ENCODE measurements at regions not wholly inside any gene's neighbourhood (a gene's known extent, or its start where the extent isn't known, plus 50 kb on each side); places are given as distances from the start of the nearest gene placed in this dataset.

GRCh38 chr11:19327280-19327679 is 86.5 kb upstream of the E2F8 start:
- Mint-ChIP-seq H3K4me1 (ENCODE audit: low read depth) (no peaks in the 10 kb centered on the region), H3K4me3 (no peak overlapping the region), H3K27me3 (peaks cover 12% of the 10 kb centered on the region), H3K27ac (no peak overlapping the region), H3K9me3 (no peaks in the 10 kb centered on the region), H3K36me3 (ENCODE audit: low read depth) (no peaks in the 10 kb centered on the region)
- intact Hi-C loops (cut with micrococcal nuclease): no loop called here

DNA sequence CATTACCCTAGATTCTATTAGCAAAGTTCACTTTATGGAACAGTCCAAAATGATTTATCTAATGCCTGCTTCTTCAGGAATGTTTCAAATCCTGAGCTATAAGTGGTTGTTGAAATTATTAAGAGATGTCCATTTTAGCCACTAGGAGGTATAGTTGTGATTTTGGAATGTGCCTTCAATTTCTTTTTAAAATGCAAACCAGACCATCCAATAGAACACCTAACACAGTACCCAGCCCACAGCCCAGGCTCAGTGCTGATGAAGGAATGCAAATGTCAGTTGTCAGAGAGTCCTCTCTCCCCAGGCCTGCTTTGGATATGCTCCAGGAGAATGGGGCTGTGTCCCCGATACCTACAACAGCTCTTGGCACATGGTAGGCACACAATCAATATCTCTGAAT is 85.8 kb upstream of the E2F8 start:
- Mint-ChIP-seq H3K36me3 (ENCODE audit: low read depth) (no peaks in the 10 kb centered on the region), H3K27ac (no peak overlapping the region), H3K4me1 (ENCODE audit: low read depth) (no peaks in the 10 kb centered on the region), H3K27me3 (peaks cover 12% of the 10 kb centered on the region), H3K9me3 (no peaks in the 10 kb centered on the region), H3K4me3 (no peak overlapping the region)
- intact Hi-C loops (cut with micrococcal nuclease): no loop called here

DNA sequence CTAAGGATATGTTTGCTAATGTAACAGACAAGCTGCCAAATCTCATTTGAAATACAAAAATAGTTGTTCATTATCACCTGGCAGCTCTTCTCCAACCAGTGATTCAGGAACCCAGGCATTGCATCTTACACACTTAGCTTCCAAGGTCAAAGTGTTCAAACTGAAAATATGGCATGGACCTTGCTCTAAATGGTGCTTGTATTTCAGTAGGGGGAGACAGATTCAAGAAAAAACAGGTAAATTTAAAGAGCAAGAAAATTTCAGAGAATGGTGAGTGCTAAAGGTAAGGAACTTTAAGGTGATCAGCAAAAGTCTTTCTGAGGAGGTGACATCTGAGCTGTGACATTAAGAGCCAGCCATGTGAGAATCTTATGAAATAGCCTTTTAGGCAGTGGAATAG is 82.8 kb upstream of the E2F8 start:
- Mint-ChIP-seq H3K4me1 (ENCODE audit: low read depth) (no peaks in the 10 kb centered on the region), H3K9me3 (no peaks in the 10 kb centered on the region), H3K4me3 (no peak overlapping the region), H3K36me3 (ENCODE audit: low read depth) (no peaks in the 10 kb centered on the region), H3K27ac (no peak overlapping the region), H3K27me3 (peaks cover 7% of the 10 kb centered on the region)
- intact Hi-C loops (cut with micrococcal nuclease): no loop called here

DNA sequence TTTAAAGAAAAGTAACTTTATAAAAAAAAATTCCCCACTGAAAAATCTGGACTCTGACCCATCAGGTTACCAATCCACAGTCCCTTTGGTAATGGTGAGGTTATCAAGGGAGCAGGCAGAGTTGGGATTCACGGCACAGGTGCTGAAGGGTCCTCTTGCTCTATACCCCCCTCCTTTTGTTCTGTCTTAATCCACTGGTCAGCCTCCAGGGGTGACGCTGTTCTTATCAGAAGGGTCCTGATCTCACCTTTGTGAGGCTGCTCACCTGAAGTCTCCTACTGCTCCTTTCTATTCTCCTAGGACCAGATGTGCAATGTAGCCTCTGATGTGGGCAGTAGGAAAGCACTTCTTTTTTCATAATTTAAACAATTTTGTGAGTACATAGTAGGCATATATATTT is 80.6 kb upstream of the E2F8 start:
- no peaks in the 10 kb centered on the region for H3K9me3 Mint-ChIP-seq
- H3K27ac Mint-ChIP-seq: no peak overlapping the region
- H3K4me1 Mint-ChIP-seq (ENCODE audit: low read depth): no peaks in the 10 kb centered on the region
- H3K27me3 Mint-ChIP-seq: peaks cover 7% of the 10 kb centered on the region
- no peaks in the 10 kb centered on the region for H3K36me3 Mint-ChIP-seq (ENCODE audit: low read depth)
- H3K4me3 Mint-ChIP-seq: no peak overlapping the region
- intact Hi-C loops (cut with micrococcal nuclease): no loop called here

DNA sequence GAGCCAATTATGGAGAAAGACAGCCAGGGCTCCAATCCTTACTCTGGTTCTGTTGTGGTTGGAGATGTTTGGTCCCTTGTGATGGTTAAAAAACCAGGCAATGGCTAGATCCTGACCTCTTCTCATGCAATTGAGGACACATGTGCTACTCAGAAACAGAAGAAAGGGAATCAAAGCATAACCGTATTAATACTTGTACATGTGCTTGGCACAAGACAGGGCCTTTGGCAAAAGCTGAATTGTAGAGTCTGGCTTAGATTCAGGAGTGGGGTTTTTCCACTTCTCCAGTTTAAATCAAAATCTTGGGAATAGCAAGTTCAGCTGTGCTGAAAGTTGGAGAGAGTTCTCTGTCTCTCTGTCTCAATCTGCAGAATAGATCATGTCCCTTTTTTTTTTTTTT is 80.1 kb upstream of the E2F8 start:
- Mint-ChIP-seq H3K9me3 (no peaks in the 10 kb centered on the region), H3K36me3 (ENCODE audit: low read depth) (no peaks in the 10 kb centered on the region), H3K27ac (no peak overlapping the region), H3K4me3 (no peak overlapping the region), H3K27me3 (peaks cover 7% of the 10 kb centered on the region), H3K4me1 (ENCODE audit: low read depth) (no peaks in the 10 kb centered on the region)
- intact Hi-C loops (cut with micrococcal nuclease): no loop called here

DNA sequence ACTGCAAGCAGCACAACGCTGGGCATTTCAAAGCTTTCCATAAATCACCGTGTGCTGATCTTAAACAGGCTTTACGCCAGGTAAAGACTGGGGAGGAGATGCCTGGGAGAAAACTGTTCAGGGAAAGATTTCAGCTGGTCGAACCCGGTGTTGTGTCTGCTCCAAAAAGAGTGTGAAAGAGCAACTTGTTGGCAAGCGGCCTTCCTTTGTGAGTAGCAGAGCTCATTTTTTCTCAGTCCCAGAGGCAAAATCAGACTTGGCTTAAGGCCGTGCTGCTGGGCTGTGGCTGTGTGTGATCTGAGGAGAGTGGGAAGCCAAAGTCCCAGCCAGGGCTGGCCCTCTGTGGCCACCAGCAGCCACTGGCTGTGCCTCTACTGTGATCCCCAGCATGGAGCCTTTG is 75.7 kb upstream of the E2F8 start:
- Mint-ChIP-seq H3K27me3 (peaks cover 3% of the 10 kb centered on the region), H3K27ac (no peak overlapping the region), H3K4me3 (no peak overlapping the region), H3K4me1 (ENCODE audit: low read depth) (no peaks in the 10 kb centered on the region), H3K36me3 (ENCODE audit: low read depth) (no peaks in the 10 kb centered on the region), H3K9me3 (no peaks in the 10 kb centered on the region)
- intact Hi-C loops (cut with micrococcal nuclease): no loop called here

GRCh38 chr11:19315511-19315910 is 74.8 kb upstream of the E2F8 start:
- H3K27ac Mint-ChIP-seq: no peak overlapping the region
- no peaks in the 10 kb centered on the region for H3K4me1 Mint-ChIP-seq (ENCODE audit: low read depth)
- intact Hi-C loops (cut with micrococcal nuclease): no loop called here
- no peak overlapping the region for H3K4me3 Mint-ChIP-seq
- H3K27me3 Mint-ChIP-seq: peaks cover 1% of the 10 kb centered on the region
- H3K36me3 Mint-ChIP-seq (ENCODE audit: low read depth): no peaks in the 10 kb centered on the region
- H3K9me3 Mint-ChIP-seq: no peaks in the 10 kb centered on the region

GRCh38 chr11:19313140-19313539 is 72.4 kb upstream of the E2F8 start:
- H3K27ac Mint-ChIP-seq: no peak overlapping the region
- H3K4me3 Mint-ChIP-seq: no peak overlapping the region
- peaks cover 1% of the 10 kb centered on the region for H3K27me3 Mint-ChIP-seq
- H3K9me3 Mint-ChIP-seq: no peaks in the 10 kb centered on the region
- H3K4me1 Mint-ChIP-seq (ENCODE audit: low read depth): no peaks in the 10 kb centered on the region
- no peaks in the 10 kb centered on the region for H3K36me3 Mint-ChIP-seq (ENCODE audit: low read depth)
- intact Hi-C loops (cut with micrococcal nuclease): no loop called here

DNA sequence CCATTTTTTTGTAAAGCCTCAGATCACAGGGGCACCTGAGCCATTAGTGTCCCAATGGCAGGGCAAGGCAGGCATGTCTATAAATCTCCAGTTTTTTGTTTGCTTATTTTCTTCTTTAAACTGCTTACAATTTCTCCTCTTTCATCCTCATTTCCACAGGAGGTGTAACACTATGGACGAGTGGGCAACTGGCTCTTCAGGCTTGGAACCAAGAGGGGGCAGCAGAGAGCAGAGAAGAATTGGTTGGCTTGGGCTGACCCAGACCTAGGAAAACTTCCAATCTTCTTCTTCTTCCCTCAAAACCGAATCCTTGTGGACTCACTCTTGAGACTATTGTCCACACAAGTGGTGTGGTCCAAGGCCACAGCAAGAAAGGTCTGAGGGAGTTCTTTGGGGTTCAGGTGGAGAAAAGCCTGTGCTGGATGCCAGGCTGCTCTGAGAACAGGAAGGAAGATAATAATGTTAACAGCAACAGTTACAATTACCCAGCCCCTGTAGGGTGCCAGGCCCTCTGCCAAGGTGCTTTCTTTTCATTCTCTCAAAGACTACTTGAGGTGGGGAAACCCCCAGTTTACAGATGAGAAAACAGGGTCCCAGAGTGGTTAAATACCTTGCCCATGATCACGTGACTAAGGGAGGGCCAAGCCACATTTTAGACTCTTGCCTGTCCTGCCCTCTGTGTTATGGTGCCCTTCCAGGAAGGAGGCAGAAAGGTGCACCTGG is 70.7 kb upstream of the E2F8 start:
- Mint-ChIP-seq H3K4me3 (no peak overlapping the region), H3K36me3 (ENCODE audit: low read depth) (no peaks in the 10 kb centered on the region), H3K27ac (no peak overlapping the region), H3K27me3 (peaks cover 1% of the 10 kb centered on the region), H3K9me3 (no peaks in the 10 kb centered on the region), H3K4me1 (ENCODE audit: low read depth) (no peaks in the 10 kb centered on the region)
- intact Hi-C loops (cut with micrococcal nuclease): loop anchor here (2.0 kb wide), 1 partner anchor 241 kb away; no protein-coding TSS in a partner anchor

DNA sequence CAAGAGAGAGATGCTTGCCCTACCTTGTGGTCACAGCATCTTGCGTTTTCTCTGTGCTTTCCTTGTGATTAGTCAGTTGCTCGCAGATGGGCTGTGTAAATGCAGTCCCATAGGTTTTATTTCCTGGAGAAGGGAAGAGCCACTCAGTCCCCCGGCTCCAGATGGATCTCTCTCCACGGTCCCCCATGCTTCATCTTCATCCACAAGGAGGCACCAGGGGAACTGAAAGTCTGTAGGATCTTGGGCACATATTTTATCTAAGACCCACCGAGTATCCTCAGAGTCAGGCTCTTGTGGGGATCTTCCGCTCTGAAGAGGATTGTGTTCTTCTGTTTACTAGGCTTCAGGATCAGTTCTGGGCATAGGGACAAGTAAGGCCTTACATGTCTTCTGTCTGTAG is 66.8 kb upstream of the E2F8 start:
- Mint-ChIP-seq H3K9me3 (no peaks in the 10 kb centered on the region), H3K4me3 (no peak overlapping the region), H3K4me1 (ENCODE audit: low read depth) (no peaks in the 10 kb centered on the region), H3K36me3 (ENCODE audit: low read depth) (no peaks in the 10 kb centered on the region), H3K27me3 (peaks cover 6% of the 10 kb centered on the region), H3K27ac (no peak overlapping the region)
- intact Hi-C loops (cut with micrococcal nuclease): no loop called here

DNA sequence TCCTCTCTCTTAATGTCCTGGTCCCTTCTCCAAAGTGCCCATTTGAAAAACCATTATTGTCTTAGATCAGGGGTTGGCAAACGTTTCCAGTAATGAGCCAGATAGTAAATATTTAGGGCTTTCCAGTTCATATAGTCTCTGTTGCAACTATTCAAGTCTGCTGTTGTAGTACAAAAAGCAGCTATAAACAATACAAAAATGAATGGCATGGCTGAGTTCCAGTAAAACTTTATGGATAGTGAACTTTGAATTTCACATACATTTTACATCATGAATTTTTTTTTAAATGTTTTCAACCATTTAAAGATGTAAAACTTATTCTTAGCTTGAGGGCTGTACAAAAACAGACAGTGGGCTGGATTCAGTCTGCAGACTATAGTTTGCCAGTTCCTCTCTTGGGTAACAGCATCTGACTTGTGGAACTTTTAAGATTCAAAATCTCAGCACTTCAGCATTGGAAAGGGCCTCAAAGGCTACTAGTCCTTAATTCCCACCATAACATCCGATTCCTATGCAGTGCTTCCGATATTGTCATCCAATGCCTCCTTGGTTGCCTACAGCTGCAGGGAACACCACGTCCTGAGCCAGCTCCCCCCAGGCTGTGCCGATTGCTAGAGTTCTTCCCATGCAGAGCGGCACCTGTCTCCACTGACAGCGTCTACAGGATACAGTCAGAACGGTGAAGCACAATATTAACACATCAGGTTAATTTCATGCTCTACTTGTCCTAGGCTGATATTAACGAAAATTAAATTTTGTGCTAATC is 65.6 kb upstream of the E2F8 start:
- Mint-ChIP-seq H3K27ac (no peak overlapping the region), H3K36me3 (ENCODE audit: low read depth) (no peaks in the 10 kb centered on the region), H3K4me3 (no peak overlapping the region), H3K9me3 (no peaks in the 10 kb centered on the region), H3K27me3 (peaks cover 5% of the 10 kb centered on the region), H3K4me1 (ENCODE audit: low read depth) (no peaks in the 10 kb centered on the region)
- intact Hi-C loops (cut with micrococcal nuclease): no loop called here

- no peaks in the 10 kb centered on the region for H3K9me3 Mint-ChIP-seq
- no peaks in the 10 kb centered on the region for H3K4me1 Mint-ChIP-seq (ENCODE audit: low read depth)
- intact Hi-C loops (cut with micrococcal nuclease): no loop called here
- no peak overlapping the region for H3K4me3 Mint-ChIP-seq
- no peak overlapping the region for H3K27ac Mint-ChIP-seq
- no peaks in the 10 kb centered on the region for H3K36me3 Mint-ChIP-seq (ENCODE audit: low read depth)
- H3K27me3 Mint-ChIP-seq: peaks cover 7% of the 10 kb centered on the region
Measured at GRCh38 chr11:19301361-19301760, 60.6 kb upstream of the E2F8 start.

DNA sequence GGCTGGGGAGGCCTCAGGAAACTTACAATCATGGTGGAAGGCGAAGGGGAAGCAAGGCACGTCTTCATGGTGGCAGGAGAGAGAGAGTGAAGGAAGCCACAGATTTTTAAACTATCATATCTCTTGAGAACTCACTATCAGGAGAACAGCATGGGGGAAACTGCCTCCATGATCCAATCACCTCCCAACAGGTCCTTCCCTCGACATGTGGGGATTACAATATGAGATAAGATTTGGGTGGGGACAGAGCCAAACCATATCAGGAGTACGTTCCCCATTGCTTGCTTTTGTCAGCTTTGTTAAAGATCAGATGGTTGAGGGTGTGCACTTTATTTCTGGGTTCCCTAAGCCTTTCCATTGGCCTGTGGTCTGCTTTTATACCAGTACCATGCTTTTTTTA is 53.7 kb upstream of the E2F8 start:
- no peak overlapping the region for H3K27ac Mint-ChIP-seq
- H3K9me3 Mint-ChIP-seq: no peaks in the 10 kb centered on the region
- intact Hi-C loops (cut with micrococcal nuclease): no loop called here
- peaks cover 6% of the 10 kb centered on the region for H3K27me3 Mint-ChIP-seq
- no peaks in the 10 kb centered on the region for H3K36me3 Mint-ChIP-seq (ENCODE audit: low read depth)
- H3K4me1 Mint-ChIP-seq (ENCODE audit: low read depth): no peaks in the 10 kb centered on the region
- no peak overlapping the region for H3K4me3 Mint-ChIP-seq

- H3K4me1 Mint-ChIP-seq (ENCODE audit: low read depth): no peaks in the 10 kb centered on the region
- no peaks in the 10 kb centered on the region for H3K9me3 Mint-ChIP-seq
- no peak overlapping the region for H3K4me3 Mint-ChIP-seq
- no peaks in the 10 kb centered on the region for H3K36me3 Mint-ChIP-seq (ENCODE audit: low read depth)
- H3K27me3 Mint-ChIP-seq: peaks cover 4% of the 10 kb centered on the region
- no peak overlapping the region for H3K27ac Mint-ChIP-seq
- intact Hi-C loops (cut with micrococcal nuclease): no loop called here
Measured at GRCh38 chr11:19291064-19291463, 50.3 kb upstream of the E2F8 start.

Data from dendritic cell treated with granulocyte-macrophage colony-stimulating factor and Interleukin-4, amounts not matched to agents 40 ng/mL and 50 ng/mL, for 4 days (primary cell).